Upper lobe of left lung (tissue), 6 donors: ENCODE measurements at regions not wholly inside any gene's neighbourhood (a gene's known extent, or its start where the extent isn't known, plus 50 kb on each side); places are given as distances from the start of the nearest gene placed in this dataset.

Source experiments
- ATAC-seq, 2 donors: fragments of 200-7000 bp; cut with Tn5 transposase; one replicate each; pipeline ENCODE4 v1.9.1; 2022; ENCODE audit warnings: mild to moderate bottlenecking in 2 of 2, moderate library complexity in 2 of 2; ENCODE audit not compliant: low FRiP score in 2 of 2
- DNase-seq, 2 donors: peaks; one replicate each; pipeline ENCODE4 v3.0.0-alpha.2; 2019 to 2020
- H3K27ac ChIP-seq, 4 donors: fragments of 200-600 bp; sonication (generic); one replicate each; pipeline ENCODE4 v1.5.1; 2016 to 2019
- H3K27me3 ChIP-seq, 4 donors: fragments of 200-600 bp; sonication (generic); one replicate each; pipeline ENCODE4 v1.5.1; 2017 to 2019
- H3K36me3 ChIP-seq, 4 donors: fragments of 200-600 bp; sonication (generic); one replicate each; pipeline ENCODE4 v1.5.1; 2016 to 2019
- H3K4me1 ChIP-seq, 4 donors: fragments of 200-600 bp; sonication (generic); one replicate each; pipeline ENCODE4 v1.5.1; 2018 to 2019
- H3K4me3 ChIP-seq, 4 donors: fragments of 200-600 bp; sonication (generic); one replicate each; pipeline ENCODE4 v1.5.1; 2017 to 2019; ENCODE audit warnings: mild to moderate bottlenecking in 2 of 4, moderate library complexity in 1 of 4
- H3K9me3 ChIP-seq, 4 donors: fragments of 200-600 bp; sonication (generic); one replicate each; pipeline ENCODE4 v1.5.1; 2018 to 2019
- CTCF ChIP-seq, 6 experiments: fragments of 450-650 bp in 4 of 6; fragments of 200-600 bp in 2 of 6; sonication (generic) in 2 of 6; IDR thresholded peaks; one replicate each; pipeline ENCODE4 v1.5.1; 2016 to 2019; ENCODE audit warnings: antibody characterized with exemption in 6 of 6
- EP300 ChIP-seq, 4 donors: sonication (generic); formaldehyde crosslinking; IDR thresholded peaks; one replicate each; pipeline ENCODE4 v1.5.1; 2017; ENCODE audit warnings: antibody characterized with exemption in 4 of 4, control low read depth in 2 of 4
- POLR2A ChIP-seq, 4 donors: fragments of 450-650 bp; IDR thresholded peaks; one replicate each; pipeline ENCODE4 v1.5.1; 2016 to 2017; ENCODE audit warnings: antibody characterized with exemption in 4 of 4, mild to moderate bottlenecking in 2 of 4
- POLR2AphosphoS5 ChIP-seq, 2 donors: sonication (generic); formaldehyde crosslinking; IDR thresholded peaks; one replicate each; pipeline ENCODE4 v1.5.1; 2017; ENCODE audit warnings: antibody characterized with exemption in 2 of 2
- WGBS, 2 donors: methylation state at CpG; one replicate each; pipeline ENCODE4 v1.1.5; 2017 to 2018; 5-methylcytosine and 5-hydroxymethylcytosine counted together
- donor health status: DM: no; HTN: no; CAD: no; lungs with moderate emphysema.
- donor health status: DM: no; HTN: yes; CAD: no; lungs with severe emphysema.

GRCh38 chr4:164197556-164197955 lies 556.4 kb upstream of the SMIM31 start:
- Histone ChIP-seq H3K4me1 (no peaks in the 10 kb centered on the region), H3K4me3 (no peak overlapping the region), H3K36me3 (no peaks in the 10 kb centered on the region), H3K27ac (no peak overlapping the region), H3K9me3 (no peaks in the 10 kb centered on the region), H3K27me3 (no peaks in the 10 kb centered on the region)
- ATAC-seq (no peak), DNase-seq (no peak)
- WGBS, 2 donors = 90 to 94% methylated on average over 18 of the region's 18 CpGs
- TF ChIP-seq CTCF (IDR thresholded peaks at IDR 0.05) (no peak), POLR2AphosphoS5 (IDR thresholded peaks at IDR 0.05) (no peak), EP300 (IDR thresholded peaks at IDR 0.05) (no peak), POLR2A (IDR thresholded peaks at IDR 0.05) (no peak)

GRCh38 chr4:164203476-164203875 lies 550.5 kb upstream of the SMIM31 start:
- Histone ChIP-seq H3K4me3 (no peak overlapping the region), H3K36me3 (no peaks in the 10 kb centered on the region), H3K27me3 (no peaks in the 10 kb centered on the region), H3K9me3 (no peaks in the 10 kb centered on the region), H3K27ac (no peak overlapping the region), H3K4me1 (no peaks in the 10 kb centered on the region)
- TF ChIP-seq POLR2AphosphoS5 (IDR thresholded peaks at IDR 0.05) = no peak
- TF ChIP-seq POLR2A (IDR thresholded peaks at IDR 0.05) = no peak
- no peak for TF ChIP-seq EP300 (IDR thresholded peaks at IDR 0.05)
- TF ChIP-seq CTCF (IDR thresholded peaks at IDR 0.05) = no peak
- ATAC-seq = no peak
- no peak for DNase-seq
- WGBS, 2 donors = 71 to 80% methylated on average over 4 of the region's 4 CpGs

- TF ChIP-seq EP300 (IDR thresholded peaks at IDR 0.05) (no peak), POLR2AphosphoS5 (IDR thresholded peaks at IDR 0.05) (no peak), CTCF (IDR thresholded peaks at IDR 0.05) (no peak), POLR2A (IDR thresholded peaks at IDR 0.05) (no peak)
- Histone ChIP-seq H3K27ac (no peak overlapping the region), H3K27me3 (no peaks in the 10 kb centered on the region), H3K36me3 (no peaks in the 10 kb centered on the region), H3K4me1 (no peaks in the 10 kb centered on the region), H3K4me3 (no peak overlapping the region), H3K9me3 (no peaks in the 10 kb centered on the region)
- ATAC-seq (no peak), DNase-seq (no peak)
Measured at GRCh38 chr4:164204434-164204833, 549.5 kb upstream of the SMIM31 start.

- DNase-seq (no peak), ATAC-seq (no peak)
- Histone ChIP-seq H3K4me1 (no peaks in the 10 kb centered on the region), H3K27ac (no peak overlapping the region), H3K27me3 (no peaks in the 10 kb centered on the region), H3K4me3 (no peak overlapping the region), H3K9me3 (no peaks in the 10 kb centered on the region), H3K36me3 (no peaks in the 10 kb centered on the region)
- TF ChIP-seq EP300 (IDR thresholded peaks at IDR 0.05) (no peak), POLR2A (IDR thresholded peaks at IDR 0.05) (no peak), POLR2AphosphoS5 (IDR thresholded peaks at IDR 0.05) (no peak), CTCF (IDR thresholded peaks at IDR 0.05) (no peak)
- WGBS, 2 donors = 72 to 76% methylated on average over 5 of the region's 5 CpGs
Measured at GRCh38 chr4:164207460-164207859, 546.5 kb upstream of the SMIM31 start.

- Histone ChIP-seq H3K4me1 (no peaks in the 10 kb centered on the region), H3K36me3 (no peaks in the 10 kb centered on the region), H3K4me3 (no peak overlapping the region), H3K9me3 (no peaks in the 10 kb centered on the region), H3K27ac (no peak overlapping the region), H3K27me3 (no peaks in the 10 kb centered on the region)
- no peak for ATAC-seq
- DNase-seq = no peak
- 44 to 52% methylated on average over 1 of the region's 1 CpG for WGBS, 2 donors
- no peak for TF ChIP-seq POLR2AphosphoS5 (IDR thresholded peaks at IDR 0.05)
- TF ChIP-seq EP300 (IDR thresholded peaks at IDR 0.05) = no peak
- TF ChIP-seq POLR2A (IDR thresholded peaks at IDR 0.05) = no peak
- TF ChIP-seq CTCF (IDR thresholded peaks at IDR 0.05) = no peak
Measured at GRCh38 chr4:164210377-164210776, 543.6 kb upstream of the SMIM31 start.
